ENCODE measurements at regions not wholly inside any gene's neighbourhood (a gene's known extent, or its start where the extent isn't known, plus 50 kb on each side); places are given as distances from the start of the nearest gene placed in this dataset.

DNA sequence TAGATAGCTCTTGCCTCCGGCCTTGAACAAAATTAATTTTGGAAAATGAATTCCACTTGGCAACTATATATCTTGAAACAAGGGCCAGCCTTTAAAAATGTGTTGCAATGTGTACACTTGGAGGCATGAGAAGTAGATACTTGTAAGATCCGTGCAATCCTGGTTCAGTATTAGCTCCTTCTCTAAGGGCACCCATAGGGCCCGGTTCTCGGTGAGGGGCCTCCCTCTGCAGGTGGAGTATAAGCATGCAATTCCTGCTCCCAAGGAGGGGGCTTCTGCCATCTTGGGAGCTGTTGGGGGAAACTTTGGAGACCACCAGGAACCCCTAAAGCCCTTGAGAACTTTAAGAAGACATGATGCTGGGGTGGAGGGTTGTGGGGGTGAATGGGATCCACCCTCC, 388.7 kb upstream of the RGMA start:
- Histone ChIP-seq H2AFZ (ENCODE audit: control insufficient read depth, low read depth, low read length) (no peak overlapping the region), H3K27me3 (replicated peaks in 1 of 2; ENCODE audit: control insufficient read depth in 2 of 2, insufficient read depth in 2 of 2, low read length in 1 of 2) (no peaks in the 10 kb centered on the region; a peak in 1 of 4 replicates), H3K36me3 (ENCODE audit: control insufficient read depth in 2 of 2, insufficient read depth in 2 of 2, low read length in 1 of 2) (no peaks in the 10 kb centered on the region), H3K4me3 (no peak overlapping the region), H3K79me2 (ENCODE audit: control insufficient read depth, insufficient read depth, low read length) (no peaks in the 10 kb centered on the region), H3K4me2 (ENCODE audit: control insufficient read depth, insufficient read depth) (no peak overlapping the region), H3K9ac (ENCODE audit: control insufficient read depth, insufficient read depth, low read length) (no peak overlapping the region), H3K27ac (ENCODE audit: control insufficient read depth, insufficient read depth) (no peak overlapping the region), H4K20me1 (ENCODE audit: control insufficient read depth, insufficient read depth) (no peaks in the 10 kb centered on the region), H3K9me3 (replicated peaks; ENCODE audit: control insufficient read depth, insufficient read depth, low read length) (no peaks in the 10 kb centered on the region), H3K4me1 (ENCODE audit: control insufficient read depth, insufficient read depth, low read length) (no peaks in the 10 kb centered on the region)
- BruUV-seq (replicated peaks), result no TSS peak
- SMC1A ChIA-PET (ENCODE audit: uncharacterized antibody, unreplicated experiment), result no interaction called here
- intact Hi-C loops (cut with micrococcal nuclease; ENCODE audit: unreplicated experiment), result no loop called here
- CTCF ChIA-PET, result no interaction called here
- ATAC-seq (no peak), DNase-seq (ENCODE audit: low read depth, low spot score) (no peak), FAIRE-seq (no peak)
- 20% methylated on average over 4 of the region's 4 CpGs for WGBS (ENCODE audit: insufficient coverage, insufficient replicate concordance, low lambda C conversion rate, missing lambda C conversion rate)
- in situ Hi-C loops (cut with MboI), result no loop called here
- POLR2A ChIA-PET, result no interaction called here
- RAD21 ChIA-PET (ENCODE audit: unreplicated experiment), result no interaction called here
- TF ChIP-seq ZZZ3 (IDR thresholded peaks at IDR 0.05; ENCODE audit: control insufficient read depth, insufficient read length, low read depth), result no peak
- no peak for TF ChIP-seq EP300 (IDR thresholded peaks at IDR 0.05; ENCODE audit: borderline replicate concordance in 1 of 2, control insufficient read depth in 1 of 2, low read depth in 2 of 2, low read length in 2 of 2)
- TF ChIP-seq, protein P1, sequence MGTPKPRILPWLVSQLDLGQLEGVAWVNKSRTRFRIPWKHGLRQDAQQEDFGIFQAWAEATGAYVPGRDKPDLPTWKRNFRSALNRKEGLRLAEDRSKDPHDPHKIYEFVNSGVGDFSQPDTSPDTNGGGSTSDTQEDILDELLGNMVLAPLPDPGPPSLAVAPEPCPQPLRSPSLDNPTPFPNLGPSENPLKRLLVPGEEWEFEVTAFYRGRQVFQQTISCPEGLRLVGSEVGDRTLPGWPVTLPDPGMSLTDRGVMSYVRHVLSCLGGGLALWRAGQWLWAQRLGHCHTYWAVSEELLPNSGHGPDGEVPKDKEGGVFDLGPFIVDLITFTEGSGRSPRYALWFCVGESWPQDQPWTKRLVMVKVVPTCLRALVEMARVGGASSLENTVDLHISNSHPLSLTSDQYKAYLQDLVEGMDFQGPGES (IDR thresholded peaks at IDR 0.05), result no peak
- TF ChIP-seq EED (IDR thresholded peaks at IDR 0.05; ENCODE audit: low read depth), result no peak
- TF ChIP-seq, protein P2, sequence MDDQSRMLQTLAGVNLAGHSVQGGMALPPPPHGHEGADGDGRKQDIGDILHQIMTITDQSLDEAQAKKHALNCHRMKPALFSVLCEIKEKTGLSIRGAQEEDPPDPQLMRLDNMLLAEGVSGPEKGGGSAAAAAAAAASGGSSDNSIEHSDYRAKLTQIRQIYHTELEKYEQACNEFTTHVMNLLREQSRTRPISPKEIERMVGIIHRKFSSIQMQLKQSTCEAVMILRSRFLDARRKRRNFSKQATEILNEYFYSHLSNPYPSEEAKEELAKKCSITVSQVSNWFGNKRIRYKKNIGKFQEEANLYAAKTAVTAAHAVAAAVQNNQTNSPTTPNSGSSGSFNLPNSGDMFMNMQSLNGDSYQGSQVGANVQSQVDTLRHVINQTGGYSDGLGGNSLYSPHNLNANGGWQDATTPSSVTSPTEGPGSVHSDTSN (IDR thresholded peaks at IDR 0.05; ENCODE audit: insufficient replicate concordance, low read depth, low read length), result no peak
- TF ChIP-seq, protein P3, sequence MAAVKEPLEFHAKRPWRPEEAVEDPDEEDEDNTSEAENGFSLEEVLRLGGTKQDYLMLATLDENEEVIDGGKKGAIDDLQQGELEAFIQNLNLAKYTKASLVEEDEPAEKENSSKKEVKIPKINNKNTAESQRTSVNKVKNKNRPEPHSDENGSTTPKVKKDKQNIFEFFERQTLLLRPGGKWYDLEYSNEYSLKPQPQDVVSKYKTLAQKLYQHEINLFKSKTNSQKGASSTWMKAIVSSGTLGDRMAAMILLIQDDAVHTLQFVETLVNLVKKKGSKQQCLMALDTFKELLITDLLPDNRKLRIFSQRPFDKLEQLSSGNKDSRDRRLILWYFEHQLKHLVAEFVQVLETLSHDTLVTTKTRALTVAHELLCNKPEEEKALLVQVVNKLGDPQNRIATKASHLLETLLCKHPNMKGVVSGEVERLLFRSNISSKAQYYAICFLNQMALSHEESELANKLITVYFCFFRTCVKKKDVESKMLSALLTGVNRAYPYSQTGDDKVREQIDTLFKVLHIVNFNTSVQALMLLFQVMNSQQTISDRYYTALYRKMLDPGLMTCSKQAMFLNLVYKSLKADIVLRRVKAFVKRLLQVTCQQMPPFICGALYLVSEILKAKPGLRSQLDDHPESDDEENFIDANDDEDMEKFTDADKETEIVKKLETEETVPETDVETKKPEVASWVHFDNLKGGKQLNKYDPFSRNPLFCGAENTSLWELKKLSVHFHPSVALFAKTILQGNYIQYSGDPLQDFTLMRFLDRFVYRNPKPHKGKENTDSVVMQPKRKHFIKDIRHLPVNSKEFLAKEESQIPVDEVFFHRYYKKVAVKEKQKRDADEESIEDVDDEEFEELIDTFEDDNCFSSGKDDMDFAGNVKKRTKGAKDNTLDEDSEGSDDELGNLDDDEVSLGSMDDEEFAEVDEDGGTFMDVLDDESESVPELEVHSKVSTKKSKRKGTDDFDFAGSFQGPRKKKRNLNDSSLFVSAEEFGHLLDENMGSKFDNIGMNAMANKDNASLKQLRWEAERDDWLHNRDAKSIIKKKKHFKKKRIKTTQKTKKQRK (IDR thresholded peaks at IDR 0.05; ENCODE audit: low read depth, low read length), result no peak
- TF ChIP-seq ESRRA (IDR thresholded peaks at IDR 0.05; ENCODE audit: low read length), result no peak
- TF ChIP-seq, protein P4, sequence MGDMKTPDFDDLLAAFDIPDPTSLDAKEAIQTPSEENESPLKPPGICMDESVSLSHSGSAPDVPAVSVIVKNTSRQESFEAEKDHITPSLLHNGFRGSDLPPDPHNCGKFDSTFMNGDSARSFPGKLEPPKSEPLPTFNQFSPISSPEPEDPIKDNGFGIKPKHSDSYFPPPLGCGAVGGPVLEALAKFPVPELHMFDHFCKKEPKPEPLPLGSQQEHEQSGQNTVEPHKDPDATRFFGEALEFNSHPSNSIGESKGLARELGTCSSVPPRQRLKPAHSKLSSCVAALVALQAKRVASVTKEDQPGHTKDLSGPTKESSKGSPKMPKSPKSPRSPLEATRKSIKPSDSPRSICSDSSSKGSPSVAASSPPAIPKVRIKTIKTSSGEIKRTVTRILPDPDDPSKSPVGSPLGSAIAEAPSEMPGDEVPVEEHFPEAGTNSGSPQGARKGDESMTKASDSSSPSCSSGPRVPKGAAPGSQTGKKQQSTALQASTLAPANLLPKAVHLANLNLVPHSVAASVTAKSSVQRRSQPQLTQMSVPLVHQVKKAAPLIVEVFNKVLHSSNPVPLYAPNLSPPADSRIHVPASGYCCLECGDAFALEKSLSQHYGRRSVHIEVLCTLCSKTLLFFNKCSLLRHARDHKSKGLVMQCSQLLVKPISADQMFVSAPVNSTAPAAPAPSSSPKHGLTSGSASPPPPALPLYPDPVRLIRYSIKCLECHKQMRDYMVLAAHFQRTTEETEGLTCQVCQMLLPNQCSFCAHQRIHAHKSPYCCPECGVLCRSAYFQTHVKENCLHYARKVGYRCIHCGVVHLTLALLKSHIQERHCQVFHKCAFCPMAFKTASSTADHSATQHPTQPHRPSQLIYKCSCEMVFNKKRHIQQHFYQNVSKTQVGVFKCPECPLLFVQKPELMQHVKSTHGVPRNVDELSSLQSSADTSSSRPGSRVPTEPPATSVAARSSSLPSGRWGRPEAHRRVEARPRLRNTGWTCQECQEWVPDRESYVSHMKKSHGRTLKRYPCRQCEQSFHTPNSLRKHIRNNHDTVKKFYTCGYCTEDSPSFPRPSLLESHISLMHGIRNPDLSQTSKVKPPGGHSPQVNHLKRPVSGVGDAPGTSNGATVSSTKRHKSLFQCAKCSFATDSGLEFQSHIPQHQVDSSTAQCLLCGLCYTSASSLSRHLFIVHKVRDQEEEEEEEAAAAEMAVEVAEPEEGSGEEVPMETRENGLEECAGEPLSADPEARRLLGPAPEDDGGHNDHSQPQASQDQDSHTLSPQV (IDR thresholded peaks at IDR 0.05), result no peak
- no peak for TF ChIP-seq MTA2 (IDR thresholded peaks at IDR 0.05; ENCODE audit: low read depth)
- TF ChIP-seq ZNF274 (IDR thresholded peaks at IDR 0.05; ENCODE audit: insufficient read depth, insufficient read length), result no peak
- TF ChIP-seq ZNF217 (IDR thresholded peaks at IDR 0.05), result no peak
- TF ChIP-seq LARP7 (IDR thresholded peaks at IDR 0.05), result no peak
- TF ChIP-seq NR2C2 (IDR thresholded peaks at IDR 0.05; ENCODE audit: borderline replicate concordance, control insufficient read depth, insufficient read length, low read depth), result no peak
- no peak for TF ChIP-seq SRF (IDR thresholded peaks at IDR 0.05; ENCODE audit: low read depth in 2 of 2, low read length in 2 of 2)

All from GM12878 (cell line).